ENCODE measurements at regions not wholly inside any gene's neighbourhood (a gene's known extent, or its start where the extent isn't known, plus 50 kb on each side); places are given as distances from the start of the nearest gene placed in this dataset.

- no peak for TF ChIP-seq CTCF (IDR thresholded peaks at IDR 0.05)
- no peak for TF ChIP-seq POLR2A (IDR thresholded peaks at IDR 0.05)
Measured at GRCh38 chr7:131109011-131109758, 218.5 kb upstream of the MKLN1 start.

All from testis (tissue), 2 donors.